GM23338 (cell line): ENCODE measurements at regions not wholly inside any gene's neighbourhood (a gene's known extent, or its start where the extent isn't known, plus 50 kb on each side); places are given as distances from the start of the nearest gene placed in this dataset.

Source experiments
- ATAC-seq: fragments of 200-7000 bp; cut with Tn5 transposase; 3 replicates; pipeline ENCODE4 v1.9.1; 2020
- DNase-seq: peaks from one replicate; pipeline ENCODE4 v3.0.0-alpha.2; 2015; ENCODE audit warnings: low spot score
- H2AFZ ChIP-seq: fragments of 200-600 bp; sonication (generic); 2 replicates; pipeline ENCODE4 v1.8.0; 2016; ENCODE audit warnings: antibody characterized with exemption, mild to moderate bottlenecking, moderate library complexity
- H3F3A ChIP-seq: fragments of 200-600 bp; sonication (generic); replicated peaks from 2 replicates; pipeline ENCODE4 v1.8.0; 2017; ENCODE audit warnings: antibody characterized with exemption, mixed run types, low read depth
- H3K27ac ChIP-seq: fragments of 200-600 bp; sonication (generic); 2 replicates; pipeline ENCODE4 v1.6.1; 2016; ENCODE audit warnings: low read depth
- H3K27me3 ChIP-seq: fragments of 200-600 bp; sonication (generic); 2 replicates; pipeline ENCODE4 v1.8.0; 2016; ENCODE audit warnings: mild to moderate bottlenecking, mixed run types, moderate library complexity; ENCODE audit not compliant: insufficient read depth
- H3K36me3 ChIP-seq: fragments of 200-600 bp; sonication (generic); 2 replicates; pipeline ENCODE4 v1.8.0; 2016; ENCODE audit warnings: mild to moderate bottlenecking; ENCODE audit not compliant: insufficient read depth
- H3K4me1 ChIP-seq: fragments of 200-600 bp; sonication (generic); 2 replicates; pipeline ENCODE4 v1.8.0; 2016; ENCODE audit warnings: mild to moderate bottlenecking, moderate library complexity; ENCODE audit not compliant: insufficient read depth
- H3K4me2 ChIP-seq: fragments of 200-600 bp; sonication (generic); 2 replicates; pipeline ENCODE4 v1.7.1; 2017; ENCODE audit warnings: mixed run types
- H3K4me3 ChIP-seq: fragments of 200-600 bp; sonication (generic); 2 replicates; pipeline ENCODE4 v1.6.1; 2016; ENCODE audit warnings: mixed run types
- H3K79me2 ChIP-seq: fragments of 200-600 bp; sonication (generic); replicated peaks from 2 replicates; pipeline ENCODE4 v1.8.0; 2017; ENCODE audit warnings: mild to moderate bottlenecking; ENCODE audit not compliant: insufficient read depth
- H3K9me2 ChIP-seq: fragments of 200-600 bp; sonication (generic); 2 replicates; pipeline ENCODE4 v1.8.0; 2017; ENCODE audit not compliant: insufficient read depth
- H4K20me1 ChIP-seq: fragments of 200-600 bp; sonication (generic); replicated peaks from 2 replicates; pipeline ENCODE4 v1.8.0; 2017; ENCODE audit warnings: mild to moderate bottlenecking; ENCODE audit not compliant: insufficient read depth
- H3K27ac Mint-ChIP-seq: 2 replicates; pipeline ENCODE4 v1.8.0; 2020; ENCODE audit warnings: inconsistent platforms, mild to moderate bottlenecking, moderate library complexity, mixed read lengths
- H3K27me3 Mint-ChIP-seq: 3 replicates; pipeline ENCODE4 v1.8.0; 2022; ENCODE audit warnings: low read depth, mild to moderate bottlenecking, moderate library complexity, mixed read lengths, inconsistent platforms; ENCODE audit not compliant: insufficient read depth, poor library complexity
- H3K36me3 Mint-ChIP-seq: 3 replicates; pipeline ENCODE4 v1.8.0; 2021; ENCODE audit warnings: low read depth, mild to moderate bottlenecking, inconsistent platforms, moderate library complexity, mixed read lengths
- H3K4me1 Mint-ChIP-seq: 3 replicates; pipeline ENCODE4 v1.8.0; 2020; ENCODE audit warnings: mild to moderate bottlenecking, inconsistent platforms, mixed read lengths
- H3K4me3 Mint-ChIP-seq: 3 replicates; pipeline ENCODE4 v1.8.0; 2021; ENCODE audit warnings: moderate library complexity, mild to moderate bottlenecking, inconsistent platforms, mixed read lengths
- H3K9me3 Mint-ChIP-seq: 3 replicates; pipeline ENCODE4 v1.8.0; 2020; ENCODE audit warnings: moderate library complexity, mild to moderate bottlenecking, inconsistent platforms, mixed read lengths
- CREB1 ChIP-seq: fragments of 250-450 bp; sonication (Bioruptor Pico); IDR thresholded peaks from 2 replicates; pipeline ENCODE4 v1.5.0; 2020; ENCODE audit warnings: low read depth, mild to moderate bottlenecking, moderate library complexity
- CTCF ChIP-seq, 2 experiments: fragments of 200-600 bp in 1 of 2; sonication (generic) in 1 of 2; conservative IDR thresholded peaks; 2 replicates each; pipeline versions ENCODE4 v1.5.1 to v1.6.1; 2016 to 2017; ENCODE audit warnings: antibody characterized with exemption in 2 of 2, low read depth in 2 of 2, mild to moderate bottlenecking in 2 of 2, moderate library complexity in 1 of 2
- ETS1 ChIP-seq: IDR thresholded peaks from 2 replicates; pipeline ENCODE4 v1.6.1; 2016; ENCODE audit warnings: antibody characterized with exemption
- EZH2 ChIP-seq: fragments of 200-600 bp; sonication (generic); IDR thresholded peaks from one replicate; pipeline ENCODE4 v1.8.0; 2017; ENCODE audit warnings: antibody characterized with exemption, mild to moderate bottlenecking, low read depth; ENCODE audit not compliant: unreplicated experiment
- EZH2phosphoT487 ChIP-seq: fragments of 200-600 bp; sonication (generic); IDR thresholded peaks from one replicate; pipeline ENCODE4 v1.8.1; 2018; ENCODE audit warnings: antibody characterized with exemption; ENCODE audit not compliant: unreplicated experiment
- JUNB ChIP-seq: IDR thresholded peaks from one replicate; pipeline ENCODE4 v1.6.1; 2016; ENCODE audit warnings: antibody characterized with exemption; ENCODE audit not compliant: unreplicated experiment
- NANOG ChIP-seq: IDR thresholded peaks from 2 replicates; pipeline ENCODE4 v1.6.1; 2016; ENCODE audit warnings: antibody characterized with exemption, borderline replicate concordance
- POLR2AphosphoS5 ChIP-seq: IDR thresholded peaks from 2 replicates; pipeline ENCODE4 v1.6.1; 2016; ENCODE audit warnings: antibody characterized with exemption, low read depth
- REST ChIP-seq: IDR thresholded peaks from one replicate; pipeline ENCODE4 v1.6.1; 2018; ENCODE audit warnings: antibody characterized with exemption; ENCODE audit not compliant: unreplicated experiment
- STAT1 ChIP-seq: IDR thresholded peaks from one replicate; pipeline ENCODE4 v1.6.1; 2016; ENCODE audit warnings: antibody characterized with exemption; ENCODE audit not compliant: unreplicated experiment
- ZNF114 ChIP-seq: fragments of 250-450 bp; sonication (Bioruptor Pico); IDR thresholded peaks from 2 replicates; pipeline ENCODE4 v1.5.0; 2020; ENCODE audit warnings: mild to moderate bottlenecking, moderate library complexity
- ZNF331 ChIP-seq: fragments of 250-450 bp; sonication (Bioruptor Pico); IDR thresholded peaks from 2 replicates; pipeline ENCODE4 v1.5.0; 2020; ENCODE audit warnings: low read depth, mild to moderate bottlenecking, moderate library complexity
- ZNF462 ChIP-seq: fragments of 250-450 bp; sonication (Bioruptor Pico); IDR thresholded peaks from 2 replicates; pipeline ENCODE4 v1.5.0; 2020; ENCODE audit warnings: mild to moderate bottlenecking, moderate library complexity

GRCh38 chr11:64455456-64456261 is 96.7 kb downstream of the RPS6KA4 start:
- no peak overlapping the region for H3K27ac ChIP-seq
- no peak overlapping the region for H3K4me3 ChIP-seq
- no peaks in the 10 kb centered on the region for H3K36me3 ChIP-seq
- no peaks in the 10 kb centered on the region for H3K36me3 Mint-ChIP-seq
- ATAC-seq (no peak), DNase-seq (no peak)
- H3K27ac Mint-ChIP-seq: no peak overlapping the region
- H3K4me1 Mint-ChIP-seq: peaks cover 16% of the 10 kb centered on the region; the same call in 2 of the 3 replicates
- no peak overlapping the region for H3K4me2 ChIP-seq
- H3K4me1 ChIP-seq: peaks cover 10% of the 10 kb centered on the region; the same call in 1 of the 2 replicates
- TF ChIP-seq STAT1: no peak
- TF ChIP-seq ETS1: no peak
- no peak for TF ChIP-seq CREB1 (CRISPR knock-in tag)
- no peak for TF ChIP-seq REST
- no peak for TF ChIP-seq POLR2AphosphoS5
- TF ChIP-seq ZNF462 (CRISPR knock-in tag): no peak
- no peak for TF ChIP-seq JUNB
- TF ChIP-seq CTCF (conservative IDR thresholded peaks at IDR 0.05; ENCODE audit: low read depth in 2 of 2): no peak
- no peak for TF ChIP-seq NANOG
- TF ChIP-seq EZH2phosphoT487: no peak
- TF ChIP-seq ZNF331: no peak
- TF ChIP-seq ZNF114 (CRISPR knock-in tag): no peak
- TF ChIP-seq EZH2: no peak
- H3K9me2 ChIP-seq: no peaks in the 10 kb centered on the region
- H3F3A ChIP-seq: no peaks in the 10 kb centered on the region
- H3K79me2 ChIP-seq: no peaks in the 10 kb centered on the region
- no peaks in the 10 kb centered on the region for H4K20me1 ChIP-seq
- no peak overlapping the region for H3K4me3 Mint-ChIP-seq
- H3K27me3 Mint-ChIP-seq: peaks cover 25% of the 10 kb centered on the region
- no peaks in the 10 kb centered on the region for H3K27me3 ChIP-seq
- H3K9me3 Mint-ChIP-seq: no peaks in the 10 kb centered on the region
- H2AFZ ChIP-seq: no peak overlapping the region
